GM19025 (cell line): ENCODE measurements at regions not wholly inside any gene's neighbourhood (a gene's known extent, or its start where the extent isn't known, plus 50 kb on each side); places are given as distances from the start of the nearest gene placed in this dataset.

Experiments used
- ATAC-seq: cut with Tn5 transposase; IDR thresholded peaks from one replicate; pipeline ENCODE4 v1.9.1; 2021; ENCODE audit warnings: mild to moderate bottlenecking, low read depth, moderate library complexity; ENCODE audit not compliant: unreplicated experiment

- ATAC-seq = no peak
Measured at GRCh38 chr9:75824816-75825568, 65.5 kb upstream of the PCSK5 start.

- no peak for ATAC-seq
Measured at GRCh38 chr9:75826314-75826713, 64.2 kb upstream of the PCSK5 start.

- ATAC-seq = no peak
Measured at GRCh38 chr9:75830303-75830702, 60.2 kb upstream of the PCSK5 start.

GRCh38 chr9:75833778-75834177, 56.7 kb upstream of the PCSK5 start:
- ATAC-seq = no peak

- ATAC-seq = no peak
Measured at GRCh38 chr9:75834878-75835277, 55.6 kb upstream of the PCSK5 start.
